HCT116 (cell line): ENCODE measurements at regions not wholly inside any gene's neighbourhood (a gene's known extent, or its start where the extent isn't known, plus 50 kb on each side); places are given as distances from the start of the nearest gene placed in this dataset.

Experiments used
- ATAC-seq: fragments of 200-7000 bp; cut with Tn5 transposase; 2 replicates; pipeline ENCODE4 v1.9.1; 2020; ENCODE audit warnings: mild to moderate bottlenecking, moderate library complexity
- BruUV-seq: library from RNA; stranded (reverse); fragments of 400-500 nt; replicated peaks from 2 replicates; lab custom pipeline; 2021; lab: Mats Ljungman, UMichigan
- CTCF ChIA-PET: fragments of 300-600 bp; sonication (Branson Sonifier 250); formaldehyde crosslinking; loops from one replicate; lab custom pipeline; 2021; ENCODE audit warnings: antibody characterized with exemption; lab: Charles Lee
- POLR2A ChIA-PET: fragments of 300-600, 350-600 bp; sonication (Branson Sonifier 250); formaldehyde crosslinking; loops from one replicate; lab custom pipeline; 2021; ENCODE audit warnings: antibody characterized with exemption; lab: Charles Lee
- RAD21 ChIA-PET, 2 experiments: fragments of 300-600 bp; sonication (Branson Sonifier 250); formaldehyde crosslinking; loops; one replicate each; lab custom pipeline; 2023; ENCODE audit warnings: low total read pairs in 2 of 2; ENCODE audit not compliant: uncharacterized antibody in 2 of 2, unreplicated experiment in 2 of 2, low non-redundant PET in 1 of 2; lab: Charles Lee
- DNase-seq: peaks from one replicate; pipeline ENCODE4 v3.0.0-alpha.2; 2010; ENCODE audit warnings: low read depth, low spot score
- H2AFZ ChIP-seq: fragments of 200-600 bp; shearing (Covaris generic), sonication (generic); 2 replicates; pipeline ENCODE4 v1.6.1; 2017; ENCODE audit warnings: low read depth, mixed run types, mixed read lengths, antibody characterized with exemption, low read length; ENCODE audit not compliant: poor library complexity, severe bottlenecking
- H3K27ac ChIP-seq: 2 replicates; pipeline ENCODE4 v1.5.1; 2012; ENCODE audit warnings: low read depth, low read length
- H3K27me3 ChIP-seq: fragments of 200-600 bp; sonication (generic); 2 replicates; pipeline ENCODE4 v1.6.1; 2016; ENCODE audit warnings: mixed run types, low read length, mixed read lengths; ENCODE audit not compliant: insufficient read depth
- H3K36me3 ChIP-seq, 2 experiments: fragments of 200-500 bp in 1 of 2; fragments of 200-600 bp in 1 of 2; sonication (Bioruptor generic) in 1 of 2; sonication (generic) in 1 of 2; 2 replicates each; pipeline versions ENCODE4 v1.5.1 to v1.6.1; 2014 to 2016; ENCODE audit warnings: low read length in 2 of 2, inconsistent platforms in 1 of 2, mixed read lengths in 1 of 2, mixed run types in 1 of 2; ENCODE audit not compliant: insufficient read depth in 2 of 2, control insufficient read depth in 1 of 2
- H3K4me1 ChIP-seq, 2 experiments: fragments of 200-600 bp in 1 of 2; sonication (generic) in 1 of 2; 2 replicates each; pipeline versions ENCODE4 v1.5.1 to v1.6.1; 2012 to 2017; ENCODE audit warnings: low read length in 2 of 2, inconsistent platforms in 1 of 2, mild to moderate bottlenecking in 1 of 2, mixed read lengths in 1 of 2, mixed run types in 1 of 2, moderate library complexity in 1 of 2; ENCODE audit not compliant: insufficient read depth in 2 of 2, control insufficient read depth in 1 of 2
- H3K4me2 ChIP-seq: fragments of 200-600 bp; sonication (generic); 2 replicates; pipeline ENCODE4 v1.6.1; 2017; ENCODE audit warnings: mixed run types, low read length, mixed read lengths
- H3K4me3 ChIP-seq, 2 experiments: fragments of 200-600 bp in 1 of 2; sonication (generic) in 1 of 2; replicated peaks in 1 of 2; 2 replicates each; pipeline ENCODE4 v1.5.1; 2011 to 2016; ENCODE audit warnings: low read length in 2 of 2, control low read depth in 1 of 2, low read depth in 1 of 2, mild to moderate bottlenecking in 1 of 2, mixed read lengths in 1 of 2, mixed run types in 1 of 2
- H3K79me2 ChIP-seq: fragments of 200-600 bp; sonication (generic); 2 replicates; pipeline ENCODE4 v1.6.1; 2017; ENCODE audit warnings: mild to moderate bottlenecking, mixed run types, low read length, moderate library complexity, mixed read lengths; ENCODE audit not compliant: insufficient read depth
- H3K9ac ChIP-seq: fragments of 200-600 bp; sonication (generic); 2 replicates; pipeline ENCODE4 v1.6.1; 2016; ENCODE audit warnings: low read length, mixed read lengths
- H3K9me2 ChIP-seq: fragments of 200-600 bp; sonication (generic), shearing (Covaris generic); 2 replicates; pipeline ENCODE4 v1.6.1; 2017; ENCODE audit warnings: mixed run types, mild to moderate bottlenecking, moderate library complexity; ENCODE audit not compliant: insufficient read depth
- H3K9me3 ChIP-seq, 2 experiments: fragments of 200-500 bp in 1 of 2; fragments of 200-600 bp in 1 of 2; sonication (Bioruptor generic) in 1 of 2; sonication (generic) in 1 of 2; 2 replicates each; pipeline ENCODE4 v1.6.1; 2014 to 2017; ENCODE audit warnings: low read length in 2 of 2, mixed read lengths in 2 of 2, inconsistent platforms in 1 of 2, low read depth in 1 of 2, mild to moderate bottlenecking in 1 of 2, mixed run types in 1 of 2, moderate library complexity in 1 of 2; ENCODE audit not compliant: control insufficient read depth in 1 of 2, insufficient read depth in 1 of 2
- H4K20me1 ChIP-seq: fragments of 200-600 bp; sonication (generic), shearing (Covaris generic); 2 replicates; pipeline ENCODE4 v1.6.1; 2017; ENCODE audit warnings: mixed run types, mild to moderate bottlenecking, moderate library complexity; ENCODE audit not compliant: insufficient read depth
- CBX3 ChIP-seq: IDR thresholded peaks from 2 replicates; pipeline ENCODE4 v1.6.1; 2012; ENCODE audit warnings: low read depth
- SRF ChIP-seq: IDR thresholded peaks from 2 replicates; pipeline ENCODE4 v1.6.1; 2012; ENCODE audit warnings: low read depth
- YY1 ChIP-seq: IDR thresholded peaks from 2 replicates; pipeline ENCODE4 v1.6.1; 2011; ENCODE audit warnings: low read length, low read depth, moderate library complexity, mild to moderate bottlenecking; ENCODE audit not compliant: insufficient replicate concordance; ENCODE audit errors: extremely low read depth
- ZFX ChIP-seq: fragments of 450-650 bp; IDR thresholded peaks from 2 replicates; pipeline ENCODE4 v1.6.1; 2017
- intact Hi-C: fragments of 100-400 bp; cut with micrococcal nuclease; formaldehyde crosslinking; loops from 2 replicates; pipeline ENCODE4 v1.10.0; 2022

- Histone ChIP-seq H3K9me3 (peaks cover 10 to 21% of the 10 kb centered on the region in 2 experiments; a peak in 3 of 4 replicates), H3K27ac (no peak overlapping the region), H3K79me2 (no peaks in the 10 kb centered on the region), H4K20me1 (no peaks in the 10 kb centered on the region), H3K27me3 (no peaks in the 10 kb centered on the region), H3K36me3 (no peaks in the 10 kb centered on the region), H3K9me2 (no peaks in the 10 kb centered on the region), H2AFZ (no peak overlapping the region), H3K4me2 (no peak overlapping the region), H3K4me3 (no peak overlapping the region), H3K4me1 (no peaks in the 10 kb centered on the region), H3K9ac (no peak overlapping the region)
- BruUV-seq = no TSS peak
- CTCF ChIA-PET = no interaction called here
- RAD21 ChIA-PET = no interaction called here
- POLR2A ChIA-PET = no interaction called here
- TF ChIP-seq SRF (no peak), CBX3 (no peak), YY1 (no peak)
- intact Hi-C loops = no loop called here
- DNase-seq (no peak), ATAC-seq (no peak)
Observed at GRCh38 chr11:97363331-97363730, 973.5 kb downstream of the JRKL start.

DNA sequence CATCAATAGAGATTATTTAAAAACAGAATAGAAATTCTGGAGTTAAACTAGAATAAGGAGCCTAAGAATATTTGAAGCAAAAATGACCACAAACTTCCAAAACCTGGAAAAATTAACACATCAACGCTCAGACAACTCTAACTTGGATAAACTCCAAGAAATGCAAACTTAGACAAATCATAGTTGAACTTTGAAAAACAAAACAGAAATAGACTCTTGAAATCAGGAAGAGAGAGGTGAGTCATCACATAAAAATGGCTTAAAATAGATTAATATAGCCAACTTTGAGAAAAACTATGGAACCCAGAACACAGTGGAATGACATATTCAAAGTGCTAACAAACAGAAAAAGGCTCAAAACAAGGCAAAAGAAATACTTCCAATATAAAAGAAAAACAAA lies 974.2 kb downstream of the JRKL start:
- no peaks in the 10 kb centered on the region for H3K36me3 ChIP-seq
- CTCF ChIA-PET = no interaction called here
- no peak overlapping the region for H2AFZ ChIP-seq
- H3K27ac ChIP-seq = no peak overlapping the region
- RAD21 ChIA-PET = no interaction called here
- TF ChIP-seq ZFX = no peak
- no peak overlapping the region for H3K4me3 ChIP-seq
- H3K4me2 ChIP-seq = no peak overlapping the region
- no peaks in the 10 kb centered on the region for H3K9me2 ChIP-seq
- H3K79me2 ChIP-seq = no peaks in the 10 kb centered on the region
- H3K4me1 ChIP-seq = no peaks in the 10 kb centered on the region
- H3K9me3 ChIP-seq = peaks cover 10 to 21% of the 10 kb centered on the region in 2 experiments; a peak in 3 of 4 replicates
- POLR2A ChIA-PET = no interaction called here
- no peak overlapping the region for H3K9ac ChIP-seq
- no peaks in the 10 kb centered on the region for H4K20me1 ChIP-seq
- BruUV-seq = no TSS peak
- intact Hi-C loops = no loop called here
- H3K27me3 ChIP-seq = no peaks in the 10 kb centered on the region
- no peak for ATAC-seq
- no peak for DNase-seq
